ENCODE measurements at regions not wholly inside any gene's neighbourhood (a gene's known extent, or its start where the extent isn't known, plus 50 kb on each side); places are given as distances from the start of the nearest gene placed in this dataset.
"Not testable (repeated sequence)": the region's sequence is repeated elsewhere in the genome, so short reads cannot be mapped to it uniquely, and the experiment has no call there.

DNA sequence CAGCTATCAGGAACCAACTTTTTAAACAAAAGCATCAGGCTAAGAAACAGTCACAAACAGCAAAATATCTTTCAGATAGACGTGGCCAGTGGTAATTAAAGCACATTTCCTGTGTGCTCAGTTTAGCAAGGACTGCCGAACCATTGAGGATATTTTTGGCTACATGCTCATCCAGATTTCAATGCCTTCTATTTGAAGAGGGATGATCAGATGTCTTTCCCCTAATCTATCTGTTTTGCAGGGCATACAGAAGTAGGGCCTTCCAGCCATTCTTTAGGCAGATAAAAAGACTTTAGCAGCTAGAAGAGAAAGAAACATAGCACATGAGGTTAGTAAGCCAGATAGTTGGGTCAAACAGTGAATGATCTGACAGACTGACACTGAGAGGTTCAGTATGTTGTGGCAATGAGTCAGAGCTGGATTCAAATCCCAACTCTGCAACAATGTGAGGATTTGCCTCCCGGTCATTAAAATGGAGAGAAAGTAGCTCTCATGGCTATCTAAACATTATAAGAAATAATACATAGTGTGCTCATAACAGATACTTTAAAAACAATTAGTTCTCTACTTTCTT lies 100.0 kb upstream of the PRKG2 start:
- DNase-seq = no peak

- DNase-seq = peak; percentile 11
Measured at GRCh38 chr4:81314196-81314896, 99.3 kb upstream of the PRKG2 start.

DNA sequence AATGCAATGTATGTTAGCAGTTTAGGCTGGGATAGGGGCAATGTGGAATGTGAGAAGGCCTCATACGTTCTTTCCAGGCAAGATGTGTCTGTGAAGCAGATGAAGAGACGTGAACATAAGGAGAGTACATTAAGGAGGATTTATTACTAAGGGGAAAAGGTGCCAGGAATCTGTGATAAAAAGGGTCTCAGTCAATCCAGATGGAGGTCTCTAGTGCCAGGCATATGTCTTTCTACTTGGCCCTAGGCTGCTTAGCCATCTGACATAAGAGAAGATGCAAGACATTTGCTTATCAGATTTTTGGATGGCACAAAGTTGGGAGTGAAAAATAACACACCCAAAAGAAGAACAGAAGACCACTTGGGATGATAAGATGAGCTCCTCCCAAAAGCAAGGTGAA lies 93.0 kb upstream of the PRKG2 start:
- no peak for DNase-seq

DNA sequence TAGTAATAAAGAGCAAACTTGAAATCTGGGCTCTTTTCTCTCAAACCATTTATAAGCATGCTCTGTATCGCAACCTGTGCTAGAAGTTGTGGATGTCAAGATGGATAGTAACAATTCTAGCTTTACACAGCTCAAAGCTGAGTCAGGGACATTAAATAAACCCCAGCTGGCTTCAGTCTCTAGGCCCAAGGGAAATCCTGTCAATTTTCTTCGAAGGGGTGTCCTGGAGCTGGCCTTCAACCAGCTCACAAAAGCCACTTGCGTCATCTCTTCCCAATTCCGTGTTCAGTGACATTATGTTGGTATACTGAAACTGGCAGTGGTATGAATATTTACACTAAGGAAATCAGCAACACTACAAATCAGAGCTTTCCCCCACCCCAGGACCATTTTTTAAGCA lies 89.8 kb upstream of the PRKG2 start:
- DNase-seq = no peak

GRCh38 chr4:81300352-81300751 lies 85.3 kb upstream of the PRKG2 start:
- not testable (repeated sequence) for DNase-seq

GRCh38 chr4:81290813-81291212 lies 75.8 kb upstream of the PRKG2 start:
- DNase-seq = no peak

DNA sequence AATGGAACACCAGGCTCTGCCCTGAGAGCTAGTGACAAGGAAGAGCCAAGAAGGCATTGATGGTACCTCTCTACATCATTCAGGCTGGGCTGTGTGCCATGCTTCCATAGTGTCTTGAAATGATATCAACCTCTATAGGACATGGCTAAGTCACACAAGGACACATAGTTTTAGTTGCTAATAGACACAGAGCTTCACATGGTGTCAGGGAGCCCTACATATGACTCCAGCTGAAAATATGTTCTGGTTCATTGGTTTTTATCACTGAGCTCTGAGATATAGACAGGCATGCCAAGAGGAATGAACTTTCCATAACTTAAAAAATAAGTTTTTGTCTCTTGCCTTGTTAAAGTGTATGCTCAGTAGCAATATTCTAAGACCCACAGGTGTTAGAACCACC lies 72.1 kb upstream of the PRKG2 start:
- DNase-seq = no peak

DNA sequence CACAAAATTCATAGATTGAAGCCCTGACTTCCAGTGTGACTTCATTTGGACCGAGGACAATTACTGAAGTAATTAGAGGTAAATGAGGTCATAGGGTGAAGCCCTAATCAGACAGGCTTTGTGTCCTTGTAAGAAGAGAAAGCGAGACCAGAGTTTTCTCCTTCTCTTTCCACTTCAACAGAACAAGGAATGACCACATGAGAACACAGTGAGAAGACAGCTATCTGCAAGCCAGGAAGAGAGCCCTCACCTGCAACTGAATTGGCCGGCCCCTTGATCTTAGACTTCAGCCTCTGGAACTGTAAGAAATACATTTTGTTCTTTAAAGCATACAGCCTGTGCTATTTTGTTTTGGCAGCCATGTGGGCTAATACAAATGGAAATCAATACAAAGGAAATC lies 67.1 kb upstream of the PRKG2 start:
- no peak for DNase-seq

DNA sequence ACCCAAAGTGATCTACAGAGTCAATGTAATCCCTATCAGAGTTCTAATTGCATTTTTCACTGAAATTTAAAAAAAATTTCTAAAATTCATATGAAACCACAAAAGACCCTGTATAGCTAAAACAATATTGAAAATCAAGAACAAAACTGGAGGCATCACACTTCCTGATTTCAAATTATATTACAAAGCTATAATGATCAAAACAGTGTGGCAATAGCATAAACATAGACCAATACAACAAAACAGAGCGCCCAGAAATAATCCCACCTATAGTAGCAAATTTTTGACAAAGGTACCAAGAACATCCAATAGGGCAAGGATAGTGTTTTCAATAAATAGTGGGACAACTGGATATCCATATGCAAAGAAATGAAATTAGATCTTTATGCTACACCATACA lies 59.4 kb upstream of the PRKG2 start:
- no peak for DNase-seq

DNA sequence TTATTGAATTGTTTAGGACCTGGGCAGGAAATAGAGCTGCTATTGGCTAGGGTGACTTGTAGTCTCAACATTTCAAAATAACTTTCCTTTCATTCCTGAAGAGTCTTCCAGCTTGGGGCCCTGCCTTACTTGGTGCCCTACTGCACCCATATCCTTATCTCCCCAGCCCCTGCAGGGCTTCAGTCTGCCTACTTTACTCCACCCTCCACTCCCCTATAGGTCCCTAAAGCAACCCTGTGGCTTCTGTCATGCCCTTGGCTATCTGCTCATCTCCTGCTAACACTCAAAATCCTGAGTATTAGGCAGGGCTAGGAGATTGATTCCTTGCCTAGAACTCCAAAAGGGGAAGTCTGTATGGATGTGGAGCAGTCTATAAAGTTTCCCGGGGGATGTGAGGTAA lies 57.6 kb upstream of the PRKG2 start:
- no peak for DNase-seq

Measured in hindlimb muscle (tissue), 1 donor.